ENCODE measurements at regions not wholly inside any gene's neighbourhood (a gene's known extent, or its start where the extent isn't known, plus 50 kb on each side); places are given as distances from the start of the nearest gene placed in this dataset.

- TF ChIP-seq CTCF (IDR thresholded peaks at IDR 0.05), result no peak
- TF ChIP-seq POLR2A (IDR thresholded peaks at IDR 0.05), result no peak
Observed at GRCh38 chr4:60500810-60501209, 699.3 kb upstream of the ADGRL3 start.
